Peyer's patch (tissue), 4 donors: ENCODE measurements at regions not wholly inside any gene's neighbourhood (a gene's known extent, or its start where the extent isn't known, plus 50 kb on each side); places are given as distances from the start of the nearest gene placed in this dataset.

Experiments used
- CTCF ChIP-seq, 6 experiments: fragments of 450-650 bp in 4 of 6; fragments of 200-600 bp in 2 of 6; sonication (generic) in 1 of 6; IDR thresholded peaks; one replicate each; pipeline ENCODE4 v1.5.1; 2017 to 2019; ENCODE audit warnings: antibody characterized with exemption in 6 of 6, mild to moderate bottlenecking in 3 of 6, moderate library complexity in 1 of 6
- POLR2A ChIP-seq, 2 donors: fragments of 450-650 bp; IDR thresholded peaks; one replicate each; pipeline ENCODE4 v1.5.1; 2017; ENCODE audit warnings: antibody characterized with exemption in 2 of 2, mild to moderate bottlenecking in 2 of 2, moderate library complexity in 2 of 2

DNA sequence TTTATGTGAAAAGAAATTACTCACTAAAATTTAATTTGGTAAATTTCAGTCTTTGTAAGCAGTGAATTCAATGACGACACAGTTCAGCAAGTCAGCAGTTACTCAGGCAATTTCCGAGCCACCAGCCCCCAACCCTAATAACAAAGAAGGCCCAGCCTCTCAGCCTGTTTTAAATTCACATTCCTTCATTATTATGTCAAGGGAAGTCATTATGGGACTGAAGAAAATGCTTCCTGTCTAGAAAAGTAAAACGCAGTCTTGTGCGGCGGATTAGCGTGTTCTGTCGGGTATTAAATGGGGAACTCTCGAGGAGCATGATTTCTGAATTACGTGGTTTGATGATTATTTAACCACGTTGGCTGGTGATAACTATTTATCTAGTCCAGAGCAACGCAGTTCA lies 177.6 kb downstream of the AIPL1 start:
- TF ChIP-seq CTCF (IDR thresholded peaks at IDR 0.05) (no peak), POLR2A (IDR thresholded peaks at IDR 0.05) (no peak)
